ENCODE measurements at regions not wholly inside any gene's neighbourhood (a gene's known extent, or its start where the extent isn't known, plus 50 kb on each side); places are given as distances from the start of the nearest gene placed in this dataset.

- H3K4me1 Mint-ChIP-seq (ENCODE audit: low read depth), result peaks cover 2% of the 10 kb centered on the region
- intact Hi-C loops (cut with micrococcal nuclease), result no loop called here
- H3K27me3 Mint-ChIP-seq (ENCODE audit: low read depth), result peaks cover 56% of the 10 kb centered on the region
- no peak for DNase-seq (ENCODE audit: low spot score)
- no peaks in the 10 kb centered on the region for H3K36me3 Mint-ChIP-seq (ENCODE audit: low read depth)
- no peaks in the 10 kb centered on the region for H3K9me3 Mint-ChIP-seq
- no peak overlapping the region for H3K4me3 Mint-ChIP-seq (ENCODE audit: low read depth)
- no peak overlapping the region for H3K27ac Mint-ChIP-seq
Measured at GRCh38 chr2:136407952-136408318, 290.0 kb upstream of the CXCR4 start.

DNA sequence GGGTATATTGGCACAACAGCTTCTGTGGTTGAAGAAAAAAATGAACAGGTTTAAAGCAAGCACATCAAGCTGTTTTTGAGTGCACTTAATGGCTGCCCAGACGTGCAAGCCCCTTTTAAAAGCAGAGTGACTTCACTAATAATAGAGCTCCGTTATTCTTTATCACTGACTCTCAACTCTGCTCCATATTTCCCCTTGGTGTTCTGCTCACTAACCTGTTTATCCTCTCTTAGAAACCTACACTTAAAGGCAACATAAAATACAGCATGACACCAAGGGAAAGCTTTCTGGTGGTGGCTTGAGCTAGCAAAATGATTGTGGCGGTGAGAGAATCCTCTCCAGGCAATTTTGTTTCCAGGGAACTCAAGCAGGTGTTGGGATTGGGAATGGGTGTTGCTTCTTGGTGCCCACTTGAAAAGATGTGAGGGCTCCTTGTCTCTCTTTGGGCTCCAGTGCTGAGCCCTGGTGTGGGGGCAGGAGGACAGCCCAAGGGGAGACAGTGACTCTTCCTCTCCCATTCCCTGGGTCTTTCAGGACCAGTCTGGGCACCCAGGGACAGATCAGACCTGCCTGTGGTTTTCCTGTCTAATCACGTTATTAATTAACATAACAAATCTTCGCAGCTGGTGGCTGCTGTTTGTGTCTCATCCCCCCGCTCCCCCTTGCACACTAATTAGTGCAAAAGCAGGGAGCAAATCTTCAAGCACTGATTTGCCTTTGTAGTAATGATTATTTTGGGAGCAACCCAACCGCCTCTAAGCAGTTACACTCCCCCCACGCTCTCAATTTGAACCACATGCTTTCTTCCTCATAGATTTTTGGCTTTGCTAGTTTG lies 289.4 kb upstream of the CXCR4 start:
- H3K27me3 Mint-ChIP-seq (ENCODE audit: low read depth), result peaks cover 53% of the 10 kb centered on the region
- intact Hi-C loops (cut with micrococcal nuclease), result no loop called here
- no peaks in the 10 kb centered on the region for H3K9me3 Mint-ChIP-seq
- no peaks in the 10 kb centered on the region for H3K36me3 Mint-ChIP-seq (ENCODE audit: low read depth)
- H3K4me3 Mint-ChIP-seq (ENCODE audit: low read depth), result no peak overlapping the region
- no peak for DNase-seq (ENCODE audit: low spot score)
- no peak overlapping the region for H3K27ac Mint-ChIP-seq
- H3K4me1 Mint-ChIP-seq (ENCODE audit: low read depth), result peaks cover 2% of the 10 kb centered on the region

- no peak overlapping the region for H3K4me3 Mint-ChIP-seq (ENCODE audit: low read depth)
- peaks cover 48% of the 10 kb centered on the region for H3K27me3 Mint-ChIP-seq (ENCODE audit: low read depth)
- no peaks in the 10 kb centered on the region for H3K36me3 Mint-ChIP-seq (ENCODE audit: low read depth)
- DNase-seq (ENCODE audit: low spot score), result no peak
- no peak overlapping the region for H3K27ac Mint-ChIP-seq
- H3K9me3 Mint-ChIP-seq, result no peaks in the 10 kb centered on the region
- intact Hi-C loops (cut with micrococcal nuclease), result no loop called here
- H3K4me1 Mint-ChIP-seq (ENCODE audit: low read depth), result peaks cover 2% of the 10 kb centered on the region
Measured at GRCh38 chr2:136404925-136405324, 287.0 kb upstream of the CXCR4 start.

DNA sequence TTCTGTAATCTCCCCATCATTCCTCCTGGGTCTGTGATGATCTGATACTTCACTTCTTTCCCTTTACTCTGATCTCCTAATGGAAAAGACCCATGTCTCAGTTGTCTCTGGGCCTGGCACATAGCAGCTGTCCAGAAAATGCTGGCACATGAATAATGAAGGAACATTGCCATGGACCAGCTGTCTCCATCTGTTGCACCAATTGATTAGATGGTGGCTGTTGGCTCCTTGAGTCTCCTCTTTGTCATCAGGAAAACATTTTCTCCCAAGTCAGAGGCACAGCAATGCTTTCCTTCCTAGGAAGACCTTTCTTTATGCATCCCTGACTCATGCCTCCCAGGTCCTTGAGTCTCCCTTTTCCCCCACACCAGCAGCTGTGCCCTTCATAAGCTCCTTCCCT lies 286.2 kb upstream of the CXCR4 start:
- no peak for DNase-seq (ENCODE audit: low spot score)
- Mint-ChIP-seq H3K9me3 (no peaks in the 10 kb centered on the region), H3K4me1 (ENCODE audit: low read depth) (peaks cover 2% of the 10 kb centered on the region), H3K27me3 (ENCODE audit: low read depth) (peaks cover 45% of the 10 kb centered on the region), H3K27ac (no peak overlapping the region), H3K36me3 (ENCODE audit: low read depth) (no peaks in the 10 kb centered on the region), H3K4me3 (ENCODE audit: low read depth) (no peak overlapping the region)
- intact Hi-C loops (cut with micrococcal nuclease), result no loop called here

- Mint-ChIP-seq H3K4me3 (ENCODE audit: low read depth) (no peak overlapping the region), H3K4me1 (ENCODE audit: low read depth) (no peaks in the 10 kb centered on the region), H3K36me3 (ENCODE audit: low read depth) (no peaks in the 10 kb centered on the region), H3K27me3 (ENCODE audit: low read depth) (peaks cover 37% of the 10 kb centered on the region), H3K27ac (no peak overlapping the region), H3K9me3 (no peaks in the 10 kb centered on the region)
- intact Hi-C loops (cut with micrococcal nuclease), result no loop called here
- DNase-seq (ENCODE audit: low spot score), result no peak
Measured at GRCh38 chr2:136402281-136402680, 284.3 kb upstream of the CXCR4 start.

- intact Hi-C loops (cut with micrococcal nuclease), result no loop called here
- DNase-seq (ENCODE audit: low spot score), result no peak
Measured at GRCh38 chr2:136399667-136400289, 281.8 kb upstream of the CXCR4 start.

DNA sequence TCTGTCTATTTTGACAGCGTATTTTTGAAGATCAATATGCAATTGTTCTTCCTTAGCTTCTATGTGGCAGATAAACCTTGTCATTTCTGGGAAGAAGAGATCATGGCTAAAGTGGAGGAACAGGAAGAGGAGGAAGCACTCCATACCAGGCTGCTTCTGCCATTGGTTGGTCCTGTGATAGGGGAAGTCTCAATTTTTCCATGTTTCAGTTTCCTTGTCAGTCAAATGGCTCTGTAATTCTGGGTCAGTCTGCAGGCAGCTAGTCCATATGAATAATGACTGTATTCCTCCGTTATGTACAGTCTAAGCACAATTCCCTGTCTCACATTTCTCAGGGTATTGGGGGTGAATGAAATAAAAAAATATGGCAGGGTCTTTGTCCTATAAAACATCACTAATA lies 277.6 kb upstream of the CXCR4 start:
- Mint-ChIP-seq H3K4me1 (ENCODE audit: low read depth) (peaks cover 31% of the 10 kb centered on the region), H3K9me3 (no peaks in the 10 kb centered on the region), H3K27ac (peak overlapping the region; percentile 11), H3K36me3 (ENCODE audit: low read depth) (no peaks in the 10 kb centered on the region), H3K27me3 (ENCODE audit: low read depth) (peaks cover 4% of the 10 kb centered on the region), H3K4me3 (ENCODE audit: low read depth) (no peak overlapping the region)
- DNase-seq (ENCODE audit: low spot score), result no peak
- intact Hi-C loops (cut with micrococcal nuclease), result no loop called here

More at GRCh38 chr2:136399667-136400289, 281.8 kb upstream of the CXCR4 start:
- H3K27me3 Mint-ChIP-seq (ENCODE audit: low read depth), result peaks cover 28% of the 10 kb centered on the region
- peaks cover 11% of the 10 kb centered on the region for H3K4me1 Mint-ChIP-seq (ENCODE audit: low read depth)
- no peaks in the 10 kb centered on the region for H3K36me3 Mint-ChIP-seq (ENCODE audit: low read depth)
- H3K4me3 Mint-ChIP-seq (ENCODE audit: low read depth), result no peak overlapping the region
- H3K9me3 Mint-ChIP-seq, result no peaks in the 10 kb centered on the region
- H3K27ac Mint-ChIP-seq, result no peak overlapping the region

DNA sequence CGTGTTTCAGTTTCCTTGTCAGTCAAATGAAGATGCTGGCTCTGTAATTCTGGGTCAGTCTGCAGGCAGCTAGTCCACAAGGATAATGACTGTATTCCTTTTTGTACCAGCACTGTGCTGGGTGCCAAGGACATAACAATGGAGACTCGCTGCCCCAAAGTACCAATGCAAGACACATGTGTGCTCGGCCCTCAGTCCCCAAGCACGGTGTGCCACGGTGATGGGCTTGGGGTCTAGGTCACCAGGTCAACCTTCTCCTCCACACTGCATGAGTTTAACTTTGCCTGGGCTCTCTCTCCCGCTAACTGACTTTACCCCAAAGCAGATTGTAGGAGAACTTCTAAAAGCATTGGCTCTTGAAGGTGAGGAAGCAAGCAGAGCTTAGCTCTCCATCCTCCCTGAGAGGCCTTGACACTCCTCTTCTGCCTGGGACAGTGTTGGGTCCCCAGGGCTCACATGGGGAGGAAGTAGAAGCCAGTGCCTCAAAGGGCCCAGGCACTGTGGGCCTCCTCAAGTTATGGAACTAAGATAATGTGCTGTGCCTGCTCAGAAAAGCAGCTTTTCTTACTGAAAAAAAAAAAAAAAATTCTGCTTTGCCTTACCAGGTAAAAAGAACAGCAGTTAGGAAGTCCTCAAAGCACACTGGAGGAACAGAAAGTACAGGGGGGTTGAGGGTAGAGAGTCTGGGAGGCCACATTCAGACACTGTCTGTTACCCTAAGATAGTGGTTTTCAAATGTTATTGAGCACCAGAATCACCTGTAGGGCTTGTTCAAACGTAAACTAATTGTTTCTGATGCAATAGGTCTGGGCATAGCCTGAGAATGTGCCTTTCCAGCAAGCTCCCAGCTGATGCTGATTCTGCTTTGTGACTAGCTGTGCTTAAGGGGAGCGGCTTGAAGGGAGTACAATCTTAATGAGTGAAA lies 276.4 kb upstream of the CXCR4 start:
- DNase-seq (ENCODE audit: low spot score), result no peak
- peaks cover 39% of the 10 kb centered on the region for H3K4me1 Mint-ChIP-seq (ENCODE audit: low read depth)
- no peaks in the 10 kb centered on the region for H3K27me3 Mint-ChIP-seq (ENCODE audit: low read depth)
- H3K9me3 Mint-ChIP-seq, result no peaks in the 10 kb centered on the region
- H3K36me3 Mint-ChIP-seq (ENCODE audit: low read depth), result no peaks in the 10 kb centered on the region
- no peak overlapping the region for H3K27ac Mint-ChIP-seq
- intact Hi-C loops (cut with micrococcal nuclease), result no loop called here
- H3K4me3 Mint-ChIP-seq (ENCODE audit: low read depth), result no peak overlapping the region

DNA sequence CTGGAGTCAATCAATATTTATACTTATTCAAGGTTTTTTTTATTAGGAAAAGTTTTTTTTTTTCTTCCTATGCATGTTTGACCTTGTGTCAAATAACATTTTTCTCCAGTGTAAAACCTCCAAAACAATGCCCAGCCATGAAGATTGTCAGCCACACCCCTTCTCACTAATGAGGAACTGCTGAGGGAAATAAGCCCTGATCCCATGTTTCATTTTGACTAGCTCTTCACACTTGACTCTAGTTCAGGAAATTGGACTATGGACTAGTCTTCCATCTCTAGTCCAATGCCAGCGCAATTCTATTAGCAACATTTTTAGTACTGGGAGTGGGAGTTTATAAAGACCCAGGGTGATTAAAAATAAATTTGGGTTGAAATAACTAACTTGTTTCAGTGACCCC lies 275.6 kb upstream of the CXCR4 start:
- Mint-ChIP-seq H3K27ac (no peak overlapping the region), H3K27me3 (ENCODE audit: low read depth) (no peaks in the 10 kb centered on the region), H3K36me3 (ENCODE audit: low read depth) (no peaks in the 10 kb centered on the region), H3K9me3 (no peaks in the 10 kb centered on the region), H3K4me3 (ENCODE audit: low read depth) (no peak overlapping the region), H3K4me1 (ENCODE audit: low read depth) (peaks cover 39% of the 10 kb centered on the region)
- DNase-seq (ENCODE audit: low spot score), result no peak
- intact Hi-C loops (cut with micrococcal nuclease), result no loop called here

DNA sequence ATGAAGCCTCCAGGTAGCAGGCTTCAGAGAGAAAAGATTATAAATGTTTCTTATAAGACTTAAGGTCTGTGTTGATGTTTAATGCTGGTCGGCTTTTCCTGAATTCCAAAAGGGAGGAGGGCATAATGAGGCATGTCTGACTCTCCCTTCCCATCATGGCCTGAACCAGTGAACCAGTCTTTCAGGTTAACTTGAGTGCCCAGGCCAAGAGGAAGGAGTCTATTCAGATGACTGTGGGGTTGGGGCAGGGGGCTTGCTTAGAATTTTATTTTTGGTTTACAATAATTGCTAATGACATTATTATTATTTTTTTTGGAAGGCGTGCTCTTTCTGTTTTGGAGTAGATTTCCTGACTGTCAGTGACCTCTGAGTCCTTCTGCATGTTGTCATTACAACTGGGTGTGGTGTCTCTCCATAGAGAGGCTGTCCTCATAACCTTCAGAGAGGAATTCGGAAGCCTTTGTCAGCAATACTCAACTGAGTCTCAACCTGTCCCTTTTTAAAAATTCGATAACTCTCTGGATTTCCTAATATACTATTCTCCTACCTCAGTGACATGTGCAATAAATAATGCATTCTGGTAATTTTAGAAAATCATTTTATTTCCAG lies 275.1 kb upstream of the CXCR4 start:
- H3K4me3 Mint-ChIP-seq (ENCODE audit: low read depth), result no peak overlapping the region
- H3K27ac Mint-ChIP-seq, result no peak overlapping the region
- H3K36me3 Mint-ChIP-seq (ENCODE audit: low read depth), result no peaks in the 10 kb centered on the region
- intact Hi-C loops (cut with micrococcal nuclease), result no loop called here
- peaks cover 39% of the 10 kb centered on the region for H3K4me1 Mint-ChIP-seq (ENCODE audit: low read depth)
- no peaks in the 10 kb centered on the region for H3K27me3 Mint-ChIP-seq (ENCODE audit: low read depth)
- no peaks in the 10 kb centered on the region for H3K9me3 Mint-ChIP-seq
- DNase-seq (ENCODE audit: low spot score), result no peak

DNA sequence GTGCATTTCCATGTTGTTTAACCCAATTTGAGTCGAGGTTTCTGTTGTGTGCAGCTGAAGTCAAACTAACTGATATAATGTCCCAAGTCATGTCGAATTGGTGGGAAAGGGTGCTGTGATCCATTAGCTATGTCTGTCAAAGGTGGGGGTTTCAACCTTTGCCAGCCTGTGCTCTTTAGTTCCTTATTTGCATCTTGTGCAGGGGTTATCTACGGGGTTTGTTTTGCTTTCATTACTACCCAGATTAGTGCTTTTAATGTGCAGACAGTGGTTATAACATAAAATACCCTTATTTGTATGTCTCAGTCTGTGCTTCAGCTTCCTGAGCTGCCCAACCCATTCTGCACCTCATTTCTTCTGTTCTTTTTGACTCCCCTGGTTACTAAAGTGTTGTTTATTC lies 271.9 kb upstream of the CXCR4 start:
- H3K27me3 Mint-ChIP-seq (ENCODE audit: low read depth), result no peaks in the 10 kb centered on the region
- no peak overlapping the region for H3K4me3 Mint-ChIP-seq (ENCODE audit: low read depth)
- DNase-seq (ENCODE audit: low spot score), result no peak

DNA sequence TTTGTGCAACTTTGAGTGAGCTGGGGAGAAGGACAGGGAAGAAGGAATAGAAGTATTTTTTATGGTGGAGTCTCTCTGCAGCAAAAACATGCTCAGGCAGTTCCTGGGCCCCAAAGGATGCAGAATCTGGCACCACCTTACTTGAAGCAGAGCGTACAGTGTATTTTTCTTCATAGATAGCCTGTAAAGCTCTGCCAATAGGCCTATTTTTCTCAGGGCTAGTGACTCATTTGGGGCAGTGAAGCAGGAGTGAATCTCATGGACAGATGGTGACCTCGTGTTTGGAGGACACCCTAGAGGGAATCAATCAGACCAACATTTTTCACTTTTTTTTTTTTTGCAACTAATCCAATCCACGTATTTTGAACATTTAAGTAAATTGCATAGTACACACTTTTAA lies 268.1 kb upstream of the CXCR4 start:
- Mint-ChIP-seq H3K27me3 (ENCODE audit: low read depth) (no peaks in the 10 kb centered on the region), H3K4me1 (ENCODE audit: low read depth) (peaks cover 50% of the 10 kb centered on the region), H3K27ac (no peak overlapping the region), H3K9me3 (no peaks in the 10 kb centered on the region), H3K4me3 (ENCODE audit: low read depth) (no peak overlapping the region), H3K36me3 (ENCODE audit: low read depth) (no peaks in the 10 kb centered on the region)
- no peak for DNase-seq (ENCODE audit: low spot score)
- intact Hi-C loops (cut with micrococcal nuclease), result no loop called here

More for the DNA sequence above, 271.9 kb upstream of the CXCR4 start:
- intact Hi-C loops (cut with micrococcal nuclease), result no loop called here
- Mint-ChIP-seq H3K27ac (no peak overlapping the region), H3K4me1 (ENCODE audit: low read depth) (peaks cover 33% of the 10 kb centered on the region), H3K36me3 (ENCODE audit: low read depth) (no peaks in the 10 kb centered on the region), H3K9me3 (no peaks in the 10 kb centered on the region)
